ENCODE measurements at regions not wholly inside any gene's neighbourhood (a gene's known extent, or its start where the extent isn't known, plus 50 kb on each side); places are given as distances from the start of the nearest gene placed in this dataset.

DNA sequence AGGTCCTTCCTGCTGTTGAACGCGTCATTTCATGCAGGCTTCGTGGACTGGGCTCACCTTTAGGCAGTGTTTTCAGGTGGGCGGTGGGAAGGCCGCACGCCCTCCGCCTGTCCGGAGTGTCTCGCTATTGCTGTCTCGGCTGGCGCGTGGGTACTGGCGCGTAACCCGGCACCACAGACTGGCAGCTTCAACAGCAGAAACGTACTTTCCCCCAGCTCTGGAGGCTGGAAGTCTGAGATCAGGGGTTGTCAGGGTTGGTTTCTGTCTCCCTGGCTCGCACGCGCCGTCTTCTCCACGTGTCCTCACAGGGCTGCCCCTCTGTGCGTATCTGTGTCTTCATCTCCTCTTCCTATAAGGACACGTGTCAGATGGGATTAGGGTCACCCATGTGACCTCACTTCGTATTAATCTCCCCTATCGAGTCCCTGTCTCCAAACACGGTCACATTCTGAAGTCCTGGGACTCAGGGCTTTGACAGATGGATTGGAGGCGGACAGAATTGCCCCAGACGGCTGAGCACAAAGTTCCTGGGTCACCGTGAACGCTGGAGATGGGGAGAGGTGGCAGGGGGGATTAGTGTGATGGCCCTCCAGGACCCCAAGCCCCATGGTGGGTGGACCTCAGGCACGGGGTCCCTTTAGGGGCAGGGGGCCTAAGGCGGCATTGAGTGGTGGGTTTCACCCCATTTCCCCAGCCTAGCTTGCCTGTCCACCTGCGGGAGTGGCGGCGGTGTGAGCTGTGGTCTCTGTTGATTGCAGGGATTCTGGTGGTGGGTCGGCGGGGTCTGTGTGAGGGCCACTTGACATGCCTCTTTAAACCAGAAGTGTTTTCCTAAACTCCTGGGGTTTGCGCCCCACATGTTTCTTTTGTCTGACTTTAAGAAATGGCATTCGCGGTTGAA, 83.4 kb upstream of the LRPAP1 start:
- H3K27me3 ChIP-seq = no peaks in the 10 kb centered on the region
- no peaks in the 10 kb centered on the region for H3K4me1 ChIP-seq
- intact Hi-C loops (cut with DNase I) = no loop called here
- H3K4me3 ChIP-seq = no peak overlapping the region
- H3K27ac ChIP-seq = no peak overlapping the region
- no peaks in the 10 kb centered on the region for H3K36me3 ChIP-seq
- ATAC-seq (no peak), DNase-seq (no peak)
- 85% methylated on average over 22 of the region's 40 CpGs for WGBS (ENCODE audit: insufficient coverage, low coverage, low lambda C conversion rate, missing lambda C conversion rate)
- TF ChIP-seq, protein P1, sequence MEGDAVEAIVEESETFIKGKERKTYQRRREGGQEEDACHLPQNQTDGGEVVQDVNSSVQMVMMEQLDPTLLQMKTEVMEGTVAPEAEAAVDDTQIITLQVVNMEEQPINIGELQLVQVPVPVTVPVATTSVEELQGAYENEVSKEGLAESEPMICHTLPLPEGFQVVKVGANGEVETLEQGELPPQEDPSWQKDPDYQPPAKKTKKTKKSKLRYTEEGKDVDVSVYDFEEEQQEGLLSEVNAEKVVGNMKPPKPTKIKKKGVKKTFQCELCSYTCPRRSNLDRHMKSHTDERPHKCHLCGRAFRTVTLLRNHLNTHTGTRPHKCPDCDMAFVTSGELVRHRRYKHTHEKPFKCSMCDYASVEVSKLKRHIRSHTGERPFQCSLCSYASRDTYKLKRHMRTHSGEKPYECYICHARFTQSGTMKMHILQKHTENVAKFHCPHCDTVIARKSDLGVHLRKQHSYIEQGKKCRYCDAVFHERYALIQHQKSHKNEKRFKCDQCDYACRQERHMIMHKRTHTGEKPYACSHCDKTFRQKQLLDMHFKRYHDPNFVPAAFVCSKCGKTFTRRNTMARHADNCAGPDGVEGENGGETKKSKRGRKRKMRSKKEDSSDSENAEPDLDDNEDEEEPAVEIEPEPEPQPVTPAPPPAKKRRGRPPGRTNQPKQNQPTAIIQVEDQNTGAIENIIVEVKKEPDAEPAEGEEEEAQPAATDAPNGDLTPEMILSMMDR (IDR thresholded peaks at IDR 0.05) = no peak
- TF ChIP-seq POLR2A (IDR thresholded peaks at IDR 0.05) = no peak
- H3K9me3 ChIP-seq = no peaks in the 10 kb centered on the region

DNA sequence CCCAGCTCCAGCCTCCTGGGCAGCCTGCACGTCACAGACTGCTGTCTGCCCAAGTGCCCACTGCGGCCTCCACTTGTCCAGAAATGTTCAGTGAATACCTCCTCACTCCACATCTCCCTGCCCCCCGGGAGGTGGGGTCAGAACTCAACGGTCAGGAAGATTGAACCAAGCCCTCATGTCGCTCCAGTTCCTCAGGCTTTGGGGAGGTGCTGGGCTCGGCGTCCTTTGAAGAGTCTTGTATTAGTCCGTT, 82.4 kb upstream of the LRPAP1 start:
- TF ChIP-seq, protein P1 (IDR thresholded peaks at IDR 0.05) = no peak
- TF ChIP-seq POLR2A (IDR thresholded peaks at IDR 0.05) = no peak
- intact Hi-C loops (cut with DNase I) = no loop called here
- H3K9me3 ChIP-seq = no peaks in the 10 kb centered on the region
- ATAC-seq (no peak), DNase-seq (no peak)
- no peak overlapping the region for H3K4me3 ChIP-seq
- no peaks in the 10 kb centered on the region for H3K36me3 ChIP-seq
- no peaks in the 10 kb centered on the region for H3K4me1 ChIP-seq
- no peaks in the 10 kb centered on the region for H3K27me3 ChIP-seq
- no peak overlapping the region for H3K27ac ChIP-seq
- 86% methylated on average over 3 of the region's 8 CpGs for WGBS (ENCODE audit: insufficient coverage, low coverage, low lambda C conversion rate, missing lambda C conversion rate)

DNA sequence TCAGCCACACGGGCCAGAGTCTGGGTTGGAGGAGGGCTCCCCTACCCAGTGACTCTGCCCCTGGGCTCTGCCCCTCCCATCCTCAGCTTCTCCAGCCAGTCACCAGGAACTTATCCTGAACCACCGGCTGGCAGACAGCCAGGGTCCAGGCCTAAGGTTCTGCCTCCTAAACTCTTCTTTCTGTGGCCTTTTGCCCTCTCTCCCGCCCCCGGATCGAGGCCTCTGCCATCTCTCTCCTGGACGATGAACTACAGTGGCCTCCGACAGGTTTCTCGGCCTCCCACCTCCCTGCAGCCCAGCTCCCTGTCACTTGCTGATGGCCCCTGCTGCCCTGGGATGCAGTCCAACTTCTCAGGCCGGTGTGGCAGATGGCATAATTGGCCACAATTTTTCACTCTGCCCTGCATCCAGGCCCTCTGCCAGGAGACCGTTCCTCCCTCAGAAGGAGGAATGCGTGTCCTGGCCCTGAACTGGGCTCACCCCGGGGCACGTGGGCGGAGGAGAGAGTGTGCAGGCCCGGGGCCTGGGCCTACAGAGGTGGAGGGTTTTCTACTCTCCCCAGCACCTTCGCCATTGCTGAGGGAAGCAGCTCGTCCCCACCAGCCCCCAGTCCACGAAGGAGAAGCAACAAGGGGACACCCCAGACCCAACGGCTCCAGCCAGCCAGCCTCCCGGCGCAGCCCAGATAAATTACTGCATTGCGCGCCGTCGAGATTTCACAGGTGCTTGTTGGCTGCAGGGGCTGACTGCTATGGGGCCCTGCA, 81.9 kb upstream of the LRPAP1 start:
- H3K27ac ChIP-seq = no peak overlapping the region
- ATAC-seq (peak in 2 of 4 donors; percentile 28 to 58), DNase-seq (peak in 1 of 3 donors; percentile 37)
- H3K4me1 ChIP-seq = no peaks in the 10 kb centered on the region
- WGBS (ENCODE audit: insufficient coverage, low coverage, low lambda C conversion rate, missing lambda C conversion rate) = 16% methylated on average over 10 of the region's 25 CpGs
- H3K36me3 ChIP-seq = no peaks in the 10 kb centered on the region
- intact Hi-C loops (cut with DNase I) = no loop called here
- no peak overlapping the region for H3K4me3 ChIP-seq
- TF ChIP-seq, protein P1 (IDR thresholded peaks at IDR 0.05) = no peak
- TF ChIP-seq POLR2A (IDR thresholded peaks at IDR 0.05) = no peak
- H3K9me3 ChIP-seq = no peaks in the 10 kb centered on the region
- H3K27me3 ChIP-seq = no peaks in the 10 kb centered on the region

DNA sequence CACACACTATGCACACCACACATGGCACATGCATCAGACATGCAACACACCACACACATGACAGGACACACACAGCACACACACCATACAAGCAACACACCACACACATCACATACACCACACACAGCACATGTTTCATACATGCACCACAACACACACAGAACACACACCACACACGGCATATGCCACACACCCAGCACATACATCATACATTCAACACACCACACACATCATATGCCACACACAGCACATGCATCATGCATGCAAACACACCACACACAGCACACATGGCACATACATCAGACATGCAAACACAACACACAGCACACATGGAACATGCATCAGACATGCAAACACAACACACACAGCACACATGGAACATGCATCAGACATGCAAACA, 80.7 kb upstream of the LRPAP1 start:
- no peaks in the 10 kb centered on the region for H3K27me3 ChIP-seq
- no peaks in the 10 kb centered on the region for H3K4me1 ChIP-seq
- H3K36me3 ChIP-seq = no peaks in the 10 kb centered on the region
- WGBS (ENCODE audit: insufficient coverage, low coverage, low lambda C conversion rate, missing lambda C conversion rate) = 100% methylated on average over 1 of the region's 1 CpG
- no peak for DNase-seq
- no peak overlapping the region for H3K4me3 ChIP-seq
- no peak for ATAC-seq
- intact Hi-C loops (cut with DNase I) = no loop called here
- no peak overlapping the region for H3K27ac ChIP-seq
- no peaks in the 10 kb centered on the region for H3K9me3 ChIP-seq
- TF ChIP-seq, protein P1 (IDR thresholded peaks at IDR 0.05) = no peak
- TF ChIP-seq POLR2A (IDR thresholded peaks at IDR 0.05) = no peak
